ENCODE measurements at regions not wholly inside any gene's neighbourhood (a gene's known extent, or its start where the extent isn't known, plus 50 kb on each side); places are given as distances from the start of the nearest gene placed in this dataset.
"Not testable (repeated sequence)": the region's sequence is repeated elsewhere in the genome, so short reads cannot be mapped to it uniquely, and the experiment has no call there.

GRCh38 chr7:67661-68395 lies 124.5 kb upstream of the FAM20C start:
- no peak for DNase-seq (ENCODE audit: low read depth in 2 of 2)

DNA sequence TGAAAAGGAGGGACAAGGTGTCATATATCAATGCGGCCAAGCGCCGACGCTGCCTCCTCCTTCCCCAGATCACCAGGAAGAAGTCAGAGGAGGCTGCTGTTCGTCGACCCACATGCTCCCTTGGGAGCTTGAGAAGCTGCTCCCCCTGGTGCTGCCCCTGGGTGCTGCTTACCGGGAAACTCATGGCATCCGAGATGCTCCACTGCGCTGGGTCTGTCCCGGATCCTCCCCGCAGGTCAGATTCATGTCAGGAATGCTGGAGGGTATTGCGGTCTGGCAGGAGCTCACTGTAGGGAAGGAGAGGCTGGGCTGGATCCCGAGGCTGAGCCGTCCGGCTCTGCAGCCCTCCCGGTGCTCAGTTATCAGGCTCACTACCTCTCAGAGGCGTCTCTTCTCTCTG lies 123.7 kb upstream of the FAM20C start:
- no peak for DNase-seq (ENCODE audit: low read depth in 2 of 2)

DNA sequence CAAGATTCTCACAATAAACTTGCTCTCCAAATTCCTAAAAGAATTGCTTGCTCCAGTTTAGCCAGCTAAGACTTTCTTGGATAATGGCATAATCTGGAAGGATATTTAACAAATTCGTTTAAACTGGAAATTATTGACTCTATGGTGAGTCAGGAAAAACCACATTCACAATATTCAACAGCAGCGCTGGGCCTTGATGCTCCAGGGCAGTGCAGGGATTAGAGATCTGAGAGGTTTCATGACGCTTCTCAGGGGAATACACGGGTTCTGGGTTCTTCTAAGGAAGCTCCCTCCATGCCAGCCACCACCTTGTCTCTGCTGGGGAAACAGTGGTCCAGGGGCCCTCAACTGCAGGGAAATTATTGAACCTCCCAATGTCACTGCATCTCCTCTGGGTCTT lies 123.3 kb upstream of the FAM20C start:
- not testable (repeated sequence) for DNase-seq (ENCODE audit: low read depth in 2 of 2)

GRCh38 chr7:69499-70123 lies 122.8 kb upstream of the FAM20C start:
- not testable (repeated sequence) for DNase-seq (ENCODE audit: low read depth in 2 of 2)

DNA sequence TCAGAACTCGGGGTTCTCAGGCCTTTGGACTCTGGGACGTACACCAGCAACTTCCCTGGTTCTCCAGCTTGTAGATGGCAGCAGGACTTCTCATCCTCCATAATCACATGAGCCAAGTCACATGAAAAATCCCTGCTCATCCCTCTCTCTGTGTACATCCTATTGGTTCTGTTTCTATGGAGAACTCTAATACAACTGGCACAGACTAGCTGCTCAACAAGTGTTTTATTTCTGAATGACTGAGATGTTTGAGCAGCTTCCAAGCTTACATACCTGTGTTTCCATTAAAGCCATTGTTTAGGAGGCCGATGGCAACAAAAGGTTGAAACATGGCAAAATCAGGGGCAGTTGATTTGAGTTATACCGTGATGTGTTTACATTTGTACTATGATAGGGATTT lies 122.2 kb upstream of the FAM20C start:
- DNase-seq (ENCODE audit: low read depth in 2 of 2) = not testable (repeated sequence)

DNA sequence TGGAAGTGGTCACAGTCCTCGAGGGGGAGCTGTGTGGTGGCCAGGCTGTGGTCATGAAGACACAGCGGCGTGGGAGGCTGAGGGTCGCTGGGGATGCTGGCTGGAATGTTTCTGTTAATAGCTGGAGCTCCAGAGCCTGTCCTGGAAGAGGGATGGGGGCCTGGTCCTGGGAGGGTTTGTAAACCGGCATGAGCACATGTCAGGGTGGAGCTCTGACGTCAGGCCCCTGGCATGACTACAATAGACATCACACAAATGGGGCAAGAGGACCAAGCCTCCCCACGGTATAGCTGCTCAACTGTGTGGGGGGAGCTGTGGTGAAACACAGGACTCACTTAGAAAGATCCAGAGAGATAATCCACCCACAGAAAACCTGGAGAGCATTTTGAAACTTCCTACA lies 121.4 kb upstream of the FAM20C start:
- DNase-seq (ENCODE audit: low read depth in 2 of 2) = not testable (repeated sequence)

GRCh38 chr7:72266-73057 lies 119.9 kb upstream of the FAM20C start:
- not testable (repeated sequence) for DNase-seq (ENCODE audit: low read depth in 2 of 2)

DNA sequence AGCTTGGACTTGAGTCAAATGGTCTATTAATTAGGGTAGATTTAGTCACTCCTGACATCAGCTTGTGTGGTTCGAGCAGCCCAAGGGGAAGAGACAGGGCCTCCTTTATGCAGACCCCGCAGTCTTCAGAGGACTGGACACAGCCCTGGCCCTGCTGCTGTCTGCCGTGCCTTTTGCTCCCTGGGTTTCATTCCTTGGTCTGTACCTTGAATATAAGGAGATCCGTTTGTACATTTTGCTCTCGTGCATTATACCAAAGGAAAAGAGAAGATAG lies 119.4 kb upstream of the FAM20C start:
- DNase-seq (ENCODE audit: low read depth in 2 of 2) = not testable (repeated sequence)

DNA sequence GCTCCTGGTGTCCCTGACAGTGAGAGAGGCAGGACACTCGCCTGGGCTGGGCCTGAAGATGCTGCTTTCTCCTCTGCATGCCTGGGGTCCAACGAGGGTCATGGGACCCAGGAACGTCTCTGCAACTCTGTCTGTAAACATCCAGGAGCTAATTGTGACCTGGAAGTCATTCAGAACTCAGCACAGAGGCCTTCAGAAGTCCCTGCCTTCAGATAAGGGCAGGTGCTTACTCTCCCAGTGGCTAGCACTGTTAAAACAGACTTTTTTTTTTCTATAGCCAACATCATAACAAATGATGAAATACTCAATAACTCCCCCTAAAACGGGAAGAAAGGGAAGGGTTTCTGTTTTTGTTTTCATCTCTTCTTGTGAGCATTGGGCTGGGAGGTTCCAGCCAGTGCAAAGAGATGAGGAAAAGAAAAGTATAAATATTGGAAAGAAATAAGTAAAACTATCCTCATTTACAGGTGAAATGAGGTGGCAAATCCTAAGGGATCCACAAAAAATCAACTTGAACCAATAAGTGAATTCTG lies 118.3 kb upstream of the FAM20C start:
- not testable (repeated sequence) for DNase-seq (ENCODE audit: low read depth in 2 of 2)

GRCh38 chr7:75511-75910 lies 116.9 kb upstream of the FAM20C start:
- DNase-seq (ENCODE audit: low read depth in 2 of 2) = not testable (repeated sequence)

DNA sequence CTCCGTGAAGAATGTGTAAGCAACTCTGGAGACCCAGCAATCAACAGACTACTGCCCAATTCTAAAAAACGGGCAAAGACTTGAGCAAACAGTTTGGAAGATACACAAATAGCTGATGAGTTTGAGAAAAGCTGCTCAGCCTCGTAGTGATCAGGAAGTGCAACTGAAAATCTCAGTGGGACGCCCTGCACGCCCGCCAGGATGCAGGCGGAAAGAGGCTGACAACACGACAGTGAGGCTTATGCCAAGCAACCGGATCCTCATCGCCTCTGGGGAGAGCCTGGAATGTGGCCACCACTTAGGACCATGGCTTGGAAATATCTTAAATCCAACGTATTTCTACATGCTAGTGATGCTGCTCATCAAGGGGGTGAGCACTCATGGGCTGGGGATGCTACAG lies 116.2 kb upstream of the FAM20C start:
- DNase-seq (ENCODE audit: low read depth in 2 of 2) = not testable (repeated sequence)

- not testable (repeated sequence) for DNase-seq (ENCODE audit: low read depth in 2 of 2)
Measured at GRCh38 chr7:76829-77395, 115.5 kb upstream of the FAM20C start.

- DNase-seq (ENCODE audit: low read depth in 2 of 2) = not testable (repeated sequence)
Measured at GRCh38 chr7:78862-79261, 113.5 kb upstream of the FAM20C start.

- DNase-seq (ENCODE audit: low read depth in 2 of 2) = not testable (repeated sequence)
Measured at GRCh38 chr7:79400-80055, 112.8 kb upstream of the FAM20C start.

DNA sequence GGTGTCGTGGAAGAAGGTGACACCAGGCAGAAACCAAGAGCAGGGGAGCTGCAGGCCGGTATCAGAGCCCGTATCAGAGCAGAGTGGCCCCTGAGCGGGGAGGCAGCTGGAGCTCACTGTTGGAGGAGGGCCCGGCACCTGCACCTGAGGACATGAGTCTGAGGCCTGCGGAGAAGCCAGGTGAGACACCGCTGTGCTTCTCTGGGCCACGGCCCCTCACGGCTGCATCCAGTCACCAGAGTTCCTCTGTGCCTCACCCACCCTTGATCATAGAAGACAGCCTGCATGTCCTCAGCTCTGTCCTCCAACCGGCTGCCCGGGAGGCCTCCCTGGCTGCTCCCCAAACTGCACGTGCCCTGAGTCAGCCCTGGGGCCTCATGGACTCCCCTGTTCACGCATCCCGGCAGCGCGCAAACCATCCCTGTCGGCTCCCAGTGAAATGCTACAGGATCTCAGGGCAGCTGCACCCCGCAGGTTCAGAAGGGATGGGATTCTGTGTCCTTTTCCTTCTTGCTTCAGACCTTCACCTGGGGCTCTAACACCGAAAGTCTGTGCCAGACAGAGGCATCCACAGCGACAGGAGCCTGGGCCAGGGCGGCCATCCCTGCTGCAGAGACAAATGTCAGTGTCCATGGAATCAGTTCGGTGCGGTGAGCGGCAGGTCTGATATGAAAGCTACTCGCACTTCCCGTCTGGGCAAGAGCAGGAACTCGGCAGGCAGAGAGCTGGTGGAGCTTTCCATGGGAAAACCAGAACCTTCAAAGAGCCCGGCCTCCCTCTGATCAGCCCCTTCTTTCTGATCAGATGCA lies 111.9 kb upstream of the FAM20C start:
- no peak for DNase-seq (ENCODE audit: low read depth in 2 of 2)

- DNase-seq (ENCODE audit: low read depth in 2 of 2) = no peak
Measured at GRCh38 chr7:81068-81925, 111.1 kb upstream of the FAM20C start.

DNA sequence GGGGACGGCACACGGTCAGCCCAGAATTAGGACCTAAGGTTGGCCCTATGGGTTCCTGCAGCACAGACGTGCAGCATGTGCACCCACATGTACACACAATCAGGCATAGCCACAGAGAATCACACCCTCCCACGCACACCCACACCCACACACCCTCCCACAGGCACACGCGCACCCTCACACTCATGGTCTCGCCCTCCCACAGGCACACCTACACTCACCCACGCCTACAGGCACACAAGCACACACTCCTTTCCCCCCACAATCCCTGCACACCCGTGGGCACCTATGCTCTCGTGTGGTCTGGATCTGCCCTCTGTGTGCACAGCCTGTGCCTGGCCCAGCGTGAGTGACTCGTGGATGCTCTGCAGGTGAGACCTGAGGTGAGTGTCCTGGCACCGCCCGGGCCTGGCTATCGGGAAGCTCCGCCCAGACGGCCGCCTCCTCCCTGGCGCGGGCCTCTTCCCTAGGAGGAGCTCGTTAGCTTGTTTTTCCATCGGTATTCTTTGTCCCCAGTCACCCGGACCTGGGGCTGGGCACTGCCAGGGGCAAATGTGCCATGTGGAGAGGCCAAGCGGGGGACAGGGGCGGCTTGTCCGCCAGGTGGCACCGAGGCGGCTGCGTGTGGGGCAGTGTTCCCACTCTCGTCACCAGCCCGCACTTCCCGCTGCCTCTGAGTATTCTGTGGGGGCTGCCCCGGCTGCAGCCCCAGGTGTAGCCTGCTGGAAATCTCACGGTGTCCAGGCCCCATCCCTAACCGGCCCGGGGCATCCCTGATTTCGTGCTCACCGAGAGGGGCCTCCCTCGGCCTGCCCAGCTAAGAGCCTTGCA lies 110.2 kb upstream of the FAM20C start:
- no peak for DNase-seq (ENCODE audit: low read depth in 2 of 2)

- no peak for DNase-seq (ENCODE audit: low read depth in 2 of 2)
Measured at GRCh38 chr7:82757-83155, 109.6 kb upstream of the FAM20C start.

- DNase-seq (ENCODE audit: low read depth in 2 of 2) = no peak
Measured at GRCh38 chr7:83441-83840, 108.9 kb upstream of the FAM20C start.

Measured in dermis microvascular lymphatic vessel endothelial cell (primary cell).